ENCODE measurements at regions not wholly inside any gene's neighbourhood (a gene's known extent, or its start where the extent isn't known, plus 50 kb on each side); places are given as distances from the start of the nearest gene placed in this dataset.
A peak's percentile ranks its signal among the peaks of the same experiment; 100 is the strongest.
"Not testable (repeated sequence)": the region's sequence is repeated elsewhere in the genome, so short reads cannot be mapped to it uniquely, and the experiment has no call there.

DNA sequence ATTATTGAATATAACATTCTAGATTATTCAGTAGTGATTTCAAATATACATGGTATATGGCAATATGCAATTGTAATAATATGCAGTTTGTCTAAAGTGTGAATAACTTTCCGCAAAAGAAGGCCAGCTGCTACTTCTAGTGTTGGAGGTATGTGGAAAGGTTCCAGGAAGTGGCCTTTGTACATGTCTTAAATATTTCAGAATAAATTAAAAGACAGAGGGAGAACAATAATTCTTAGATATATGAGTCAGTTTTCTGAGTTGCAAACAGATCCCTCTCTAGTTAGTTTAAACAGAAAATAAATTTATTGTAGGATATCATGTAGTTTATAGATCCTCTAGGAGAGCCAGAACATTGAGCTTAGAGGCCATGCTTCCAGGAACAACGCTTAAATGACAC is 210.8 kb upstream of the ELL2 start:
- H3K27me3 ChIP-seq, result no peaks in the 10 kb centered on the region
- intact Hi-C loops (cut with DNase I), result no loop called here
- H3K4me3 ChIP-seq, result no peak overlapping the region
- DNase-seq (no peak), ATAC-seq (no peak)
- H3K9me3 ChIP-seq, result no peaks in the 10 kb centered on the region
- no peaks in the 10 kb centered on the region for H3K36me3 ChIP-seq
- no peak overlapping the region for H3K27ac ChIP-seq
- H3K4me1 ChIP-seq, result no peaks in the 10 kb centered on the region
- TF ChIP-seq CTCF (IDR thresholded peaks at IDR 0.05), result no peak

DNA sequence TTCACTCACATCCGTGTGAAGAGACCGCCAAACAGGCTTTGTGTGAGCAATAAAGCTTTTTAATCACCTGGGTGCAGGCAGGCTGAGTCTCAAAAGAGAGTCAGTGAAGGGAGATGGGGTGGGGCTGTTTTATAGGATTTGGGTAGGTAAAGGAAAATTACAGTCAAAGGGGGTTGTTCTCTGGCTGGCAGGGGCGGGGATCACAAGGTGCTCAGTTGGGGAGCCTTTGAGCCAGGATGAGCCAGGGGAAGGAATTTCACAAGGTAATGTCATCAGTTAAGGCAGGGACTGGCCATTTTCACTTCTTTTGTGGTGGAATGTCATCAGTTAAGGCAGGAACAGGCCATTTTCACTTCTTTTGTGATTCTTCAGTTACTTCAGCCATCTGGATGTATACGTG is 210.3 kb upstream of the ELL2 start:
- DNase-seq; H3K9me3 ChIP-seq; intact Hi-C loops (cut with DNase I); H3K27ac ChIP-seq; H3K4me3 ChIP-seq; H3K36me3 ChIP-seq; H3K27me3 ChIP-seq; ATAC-seq; H3K4me1 ChIP-seq: not testable (repeated sequence)

- DNase-seq; H3K27ac ChIP-seq; intact Hi-C loops (cut with DNase I); H3K9me3 ChIP-seq; H3K36me3 ChIP-seq; H3K4me3 ChIP-seq; H3K27me3 ChIP-seq; ATAC-seq; H3K4me1 ChIP-seq: not testable (repeated sequence)
These were observed 209.0 kb upstream of the ELL2 start for GRCh38 chr5:96170481-96171125.

GRCh38 chr5:96168833-96169232 is 207.2 kb upstream of the ELL2 start:
- H3K27me3 ChIP-seq; H3K27ac ChIP-seq; intact Hi-C loops (cut with DNase I); H3K4me1 ChIP-seq; H3K4me3 ChIP-seq; H3K9me3 ChIP-seq; H3K36me3 ChIP-seq; ATAC-seq: not testable (repeated sequence)
- peak; percentile 67 for DNase-seq

DNA sequence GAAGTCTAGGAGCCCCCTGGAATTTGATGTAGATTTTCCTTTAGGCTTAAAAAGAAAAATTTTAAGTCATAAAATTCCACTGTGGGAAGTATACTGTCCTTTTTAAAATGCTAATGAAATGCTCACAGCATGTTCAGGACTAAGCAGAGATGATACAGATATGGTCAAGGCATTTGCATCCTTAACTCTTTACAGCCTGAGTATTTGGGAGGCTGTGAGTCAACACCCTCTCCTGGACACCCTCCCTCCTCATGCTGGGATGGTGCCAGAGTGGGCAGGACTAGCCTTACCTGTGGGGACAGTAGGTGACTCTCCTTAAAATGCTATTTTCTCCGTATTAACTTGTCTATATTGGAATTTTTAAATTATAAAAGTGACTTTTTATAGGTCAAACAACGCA is 197.4 kb upstream of the ELL2 start:
- intact Hi-C loops (cut with DNase I), result no loop called here
- Histone ChIP-seq H3K27me3 (no peaks in the 10 kb centered on the region), H3K9me3 (no peaks in the 10 kb centered on the region), H3K4me3 (no peak overlapping the region), H3K36me3 (no peaks in the 10 kb centered on the region), H3K27ac (no peak overlapping the region), H3K4me1 (no peaks in the 10 kb centered on the region)
- no peak for TF ChIP-seq CTCF (IDR thresholded peaks at IDR 0.05)
- no peak for ATAC-seq
- no peak for DNase-seq

DNA sequence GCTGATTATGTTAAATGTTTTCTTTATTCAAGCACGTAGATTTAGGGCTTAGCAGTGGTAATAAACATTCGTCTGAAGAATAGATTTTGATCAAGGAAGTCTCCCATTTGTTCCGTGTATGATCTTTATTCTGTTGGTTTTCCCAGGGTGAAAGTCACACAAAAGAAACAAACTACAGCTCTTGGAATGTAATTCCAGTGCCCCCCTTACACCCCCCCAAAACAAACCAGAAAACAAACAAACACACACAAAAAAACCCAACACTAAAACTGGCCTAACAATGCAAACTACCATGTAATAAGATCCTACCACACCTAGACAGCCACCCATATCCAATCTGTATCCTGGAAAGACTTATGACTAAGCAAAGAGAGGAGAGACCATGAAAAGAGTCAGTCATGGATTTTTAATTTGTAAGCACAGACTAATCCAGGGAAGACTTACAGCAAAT is 196.2 kb upstream of the ELL2 start:
- ATAC-seq, result no peak
- intact Hi-C loops (cut with DNase I), result no loop called here
- H3K4me1 ChIP-seq, result no peaks in the 10 kb centered on the region
- no peak for TF ChIP-seq CTCF (IDR thresholded peaks at IDR 0.05)
- no peak overlapping the region for H3K27ac ChIP-seq
- no peaks in the 10 kb centered on the region for H3K9me3 ChIP-seq
- no peaks in the 10 kb centered on the region for H3K27me3 ChIP-seq
- no peaks in the 10 kb centered on the region for H3K36me3 ChIP-seq
- DNase-seq, result no peak
- no peak overlapping the region for H3K4me3 ChIP-seq

DNA sequence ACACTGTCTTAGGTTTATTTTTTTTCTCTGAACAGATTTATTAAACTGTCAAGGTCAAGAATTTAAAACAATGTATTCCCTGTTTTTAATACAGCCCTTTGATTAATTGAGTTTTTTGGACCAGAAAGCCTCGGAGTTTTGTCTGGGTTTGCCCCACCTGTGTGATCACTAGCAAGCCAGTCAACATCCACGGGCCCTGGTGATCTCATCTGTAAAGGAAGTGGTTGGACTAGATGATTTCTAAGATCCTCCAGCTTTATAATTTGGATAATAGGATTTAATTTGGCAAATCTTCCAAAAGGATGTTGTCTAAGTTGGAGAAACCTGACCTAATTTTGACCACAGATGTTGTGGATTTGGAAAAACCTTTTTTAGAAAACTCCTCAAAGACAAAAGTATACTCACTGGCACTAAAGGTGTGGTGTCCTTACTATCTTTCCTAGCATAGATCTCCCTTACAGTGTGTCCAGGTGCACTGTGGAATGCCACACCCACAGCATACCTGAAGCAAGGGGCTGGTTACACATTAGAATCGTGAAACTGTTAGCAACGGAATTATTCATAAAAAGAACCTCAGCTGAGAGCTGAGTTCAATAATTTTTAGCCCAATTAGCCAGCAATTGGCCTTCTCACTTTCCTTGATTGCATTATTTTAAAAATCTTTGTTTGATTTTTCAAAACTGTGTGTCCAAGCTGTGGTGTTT is 195.6 kb upstream of the ELL2 start:
- Histone ChIP-seq H3K36me3 (no peaks in the 10 kb centered on the region), H3K9me3 (no peaks in the 10 kb centered on the region), H3K27ac (no peak overlapping the region), H3K27me3 (no peaks in the 10 kb centered on the region), H3K4me3 (no peak overlapping the region), H3K4me1 (no peaks in the 10 kb centered on the region)
- DNase-seq (no peak), ATAC-seq (no peak)
- no peak for TF ChIP-seq CTCF (IDR thresholded peaks at IDR 0.05)
- intact Hi-C loops (cut with DNase I), result no loop called here

All from upper lobe of right lung (tissue), 1 donor.